Esophagus squamous epithelium (tissue), 4 donors: ENCODE measurements at regions not wholly inside any gene's neighbourhood (a gene's known extent, or its start where the extent isn't known, plus 50 kb on each side); places are given as distances from the start of the nearest gene placed in this dataset.

Experiments
- CTCF ChIP-seq, 6 experiments: fragments of 450-650 bp in 4 of 6; fragments of 200-600 bp in 2 of 6; sonication (generic) in 2 of 6; IDR thresholded peaks; one replicate each; pipeline ENCODE4 v1.5.1; 2016 to 2019; ENCODE audit warnings: antibody characterized with exemption in 6 of 6, mild to moderate bottlenecking in 4 of 6, moderate library complexity in 4 of 6
- POLR2A ChIP-seq, 4 donors: fragments of 450-650 bp; IDR thresholded peaks; one replicate each; pipeline ENCODE4 v1.6.1; 2017; ENCODE audit warnings: antibody characterized with exemption in 4 of 4, mild to moderate bottlenecking in 4 of 4, moderate library complexity in 3 of 4

DNA sequence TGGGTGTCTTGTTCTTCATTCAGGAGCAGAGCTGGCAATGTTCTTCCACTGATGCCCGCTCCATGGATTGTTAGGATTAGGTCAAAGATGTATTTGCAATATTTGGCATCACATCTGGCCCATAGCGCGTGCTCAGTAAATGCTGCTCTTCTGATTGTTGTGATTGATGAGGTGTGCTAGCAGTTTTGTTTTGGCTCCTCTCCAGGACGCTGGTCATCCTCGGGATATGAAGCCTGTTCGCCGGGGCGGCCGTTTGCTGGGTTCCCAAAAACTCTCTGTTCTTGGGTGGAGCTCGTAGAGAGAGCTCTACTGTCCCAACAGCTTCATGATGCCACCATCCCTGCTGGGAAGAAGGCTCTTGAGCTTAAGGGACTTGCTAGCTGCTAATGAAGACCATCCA, 96.9 kb downstream of the XRCC2 start:
- TF ChIP-seq CTCF (IDR thresholded peaks at IDR 0.05) (no peak), POLR2A (IDR thresholded peaks at IDR 0.05) (no peak)
